GM12872 (cell line): ENCODE measurements at regions not wholly inside any gene's neighbourhood (a gene's known extent, or its start where the extent isn't known, plus 50 kb on each side); places are given as distances from the start of the nearest gene placed in this dataset.

Experiments used
- CTCF ChIP-seq: IDR thresholded peaks from 3 replicates; pipeline ENCODE4 v1.5.1; 2011; ENCODE audit warnings: low read depth, mild to moderate bottlenecking, low read length, moderate library complexity; ENCODE audit not compliant: insufficient read depth

- TF ChIP-seq CTCF, result no peak
These were observed 315.5 kb upstream of the BOD1L1 start for GRCh38 chr4:13942977-13943376.

- no peak for TF ChIP-seq CTCF
These were observed 316.6 kb upstream of the BOD1L1 start for GRCh38 chr4:13944095-13944511.

- TF ChIP-seq CTCF, result no peak
These were observed 320.4 kb upstream of the BOD1L1 start for GRCh38 chr4:13947921-13948320.

- no peak for TF ChIP-seq CTCF
These were observed 323.0 kb upstream of the BOD1L1 start for GRCh38 chr4:13950491-13950890.

- no peak for TF ChIP-seq CTCF
These were observed 325.6 kb upstream of the BOD1L1 start for GRCh38 chr4:13953083-13953482.

GRCh38 chr4:13955551-13955950 lies 328.0 kb upstream of the BOD1L1 start:
- no peak for TF ChIP-seq CTCF

GRCh38 chr4:13956947-13957346 lies 329.4 kb upstream of the BOD1L1 start:
- TF ChIP-seq CTCF, result no peak

- no peak for TF ChIP-seq CTCF
These were observed 330.3 kb upstream of the BOD1L1 start for GRCh38 chr4:13957871-13958270.
